Adrenal gland (tissue), 9 donors: ENCODE measurements at regions not wholly inside any gene's neighbourhood (a gene's known extent, or its start where the extent isn't known, plus 50 kb on each side); places are given as distances from the start of the nearest gene placed in this dataset.

Experiments
- DNase-seq, 7 donors: peaks; one replicate each; pipeline ENCODE4 v3.0.0-alpha.2; 2019 to 2020
- H3K27ac ChIP-seq, 5 donors: fragments of 200-600 bp; sonication (generic) in 4 of 5; 1 replicate in 3 of 5; 2 replicates in 2 of 5; pipeline versions ENCODE4 v1.5.1 to v1.8.0; 2016 to 2020; ENCODE audit warnings: mild to moderate bottlenecking in 1 of 5
- H3K27me3 ChIP-seq: fragments of 200-600 bp; 2 replicates; pipeline ENCODE4 v1.8.0; 2021
- H3K36me3 ChIP-seq, 2 donors: fragments of 200-600 bp; replicated peaks in 1 of 2; 1 replicate in 1 of 2; 2 replicates in 1 of 2; pipeline versions ENCODE4 v1.5.1 to v1.8.0; 2018 to 2022
- H3K4me1 ChIP-seq, 2 donors: fragments of 200-600 bp; replicated peaks in 1 of 2; 1 replicate in 1 of 2; 2 replicates in 1 of 2; pipeline versions ENCODE4 v1.5.1 to v1.8.0; 2018 to 2021
- H3K4me3 ChIP-seq, 4 donors: fragments of 200-600 bp; sonication (generic) in 3 of 4; one replicate each; pipeline ENCODE4 v1.5.1; 2016 to 2018
- H3K9me3 ChIP-seq, 3 donors: fragments of 200-600 bp; sonication (generic) in 1 of 3; replicated peaks in 1 of 3; 1 replicate in 2 of 3; 2 replicates in 1 of 3; pipeline versions ENCODE4 v1.5.1 to v1.8.0; 2016 to 2021
- CTCF ChIP-seq, 6 experiments: fragments of 450-650 bp in 4 of 6; fragments of 200-600 bp in 2 of 6; sonication (generic) in 1 of 6; IDR thresholded peaks; 1 replicate in 5 of 6; 2 replicates in 1 of 6; pipeline versions ENCODE4 v1.5.1 to v1.8.0; 2016 to 2021; ENCODE audit warnings: antibody characterized with exemption in 6 of 6, mild to moderate bottlenecking in 2 of 6, moderate library complexity in 1 of 6
- POLR2A ChIP-seq, 2 donors: fragments of 450-650 bp; IDR thresholded peaks; one replicate each; pipeline ENCODE4 v1.6.1; 2017; ENCODE audit warnings: antibody characterized with exemption in 2 of 2, mild to moderate bottlenecking in 2 of 2, moderate library complexity in 1 of 2
- whole genome bisulfite sequencing, 4 donors: extraction: QIAGEN DNeasy Blood & Tissue Kit in 2 of 4; methylation state at CpG; one replicate each; pipeline versions ENCODE4 v1.1.5 to v1.1.7; 2013 to 2017; 5-methylcytosine and 5-hydroxymethylcytosine counted together
- intact Hi-C, 2 donors: fragments of 100-400 bp; cut with DNase I; formaldehyde crosslinking; loops; one replicate each; pipeline versions ENCODE4 v1.14.1 to v1.15.0; 2022 to 2023
- donor health status: healthy with polysubstance abuse.
- donor health status: Bipolar disorder and iron deficiency.
- donor health status: DM: yes; HTN: yes; CAD: no.
- donor health status: DM: no; HTN: no; CAD: no.
- donor health status: DM: no; HTN: no; CAD: no.

GRCh38 chr4:42709392-42710065, 52.6 kb upstream of the ATP8A1 start:
- TF ChIP-seq CTCF (IDR thresholded peaks at IDR 0.05), result no peak
- no peak for TF ChIP-seq POLR2A (IDR thresholded peaks at IDR 0.05)
- DNase-seq, result no peak
- intact Hi-C loops, result no loop called here

GRCh38 chr4:42708625-42709024, 51.7 kb upstream of the ATP8A1 start:
- 97% methylated on average over 1 of the region's 1 CpG for WGBS, 4 donors
- intact Hi-C loops, result no loop called here
- Histone ChIP-seq H3K27ac (no peak overlapping the region), H3K9me3 (no peaks in the 10 kb centered on the region), H3K27me3 (no peaks in the 10 kb centered on the region), H3K4me1 (no peaks in the 10 kb centered on the region), H3K4me3 (no peak overlapping the region), H3K36me3 (no peaks in the 10 kb centered on the region)
- TF ChIP-seq CTCF (IDR thresholded peaks at IDR 0.05) (no peak), POLR2A (IDR thresholded peaks at IDR 0.05) (no peak)
- DNase-seq, result no peak

More at GRCh38 chr4:42709392-42710065, 52.6 kb upstream of the ATP8A1 start:
- 55 to 64% (median 63%) methylated on average over 5 of the region's 5 CpGs for WGBS, 4 donors
- H3K4me3 ChIP-seq, result no peak overlapping the region
- H3K27me3 ChIP-seq, result no peaks in the 10 kb centered on the region
- no peak overlapping the region for H3K27ac ChIP-seq
- H3K36me3 ChIP-seq, result no peaks in the 10 kb centered on the region
- H3K4me1 ChIP-seq, result no peaks in the 10 kb centered on the region
- no peaks in the 10 kb centered on the region for H3K9me3 ChIP-seq
